Retinal pigment epithelial cell (primary cell): ENCODE measurements at regions not wholly inside any gene's neighbourhood (a gene's known extent, or its start where the extent isn't known, plus 50 kb on each side); places are given as distances from the start of the nearest gene placed in this dataset.
A peak's percentile ranks its signal among the peaks of the same experiment; 100 is the strongest.

Experiments
- DNase-seq: peaks from one replicate; pipeline ENCODE4 v3.0.0-alpha.2; 2010; ENCODE audit warnings: low read depth
- H3K4me3 ChIP-seq: 2 replicates; pipeline ENCODE4 v1.5.1; 2011; ENCODE audit warnings: mild to moderate bottlenecking, low read length, control low read depth, moderate library complexity
- TF ChIP-seq, protein P1 (sequence below): conservative IDR thresholded peaks from 2 replicates; pipeline ENCODE4 v1.5.1; 2011; ENCODE audit warnings: low read depth, low read length, control low read depth, inconsistent platforms

DNA sequence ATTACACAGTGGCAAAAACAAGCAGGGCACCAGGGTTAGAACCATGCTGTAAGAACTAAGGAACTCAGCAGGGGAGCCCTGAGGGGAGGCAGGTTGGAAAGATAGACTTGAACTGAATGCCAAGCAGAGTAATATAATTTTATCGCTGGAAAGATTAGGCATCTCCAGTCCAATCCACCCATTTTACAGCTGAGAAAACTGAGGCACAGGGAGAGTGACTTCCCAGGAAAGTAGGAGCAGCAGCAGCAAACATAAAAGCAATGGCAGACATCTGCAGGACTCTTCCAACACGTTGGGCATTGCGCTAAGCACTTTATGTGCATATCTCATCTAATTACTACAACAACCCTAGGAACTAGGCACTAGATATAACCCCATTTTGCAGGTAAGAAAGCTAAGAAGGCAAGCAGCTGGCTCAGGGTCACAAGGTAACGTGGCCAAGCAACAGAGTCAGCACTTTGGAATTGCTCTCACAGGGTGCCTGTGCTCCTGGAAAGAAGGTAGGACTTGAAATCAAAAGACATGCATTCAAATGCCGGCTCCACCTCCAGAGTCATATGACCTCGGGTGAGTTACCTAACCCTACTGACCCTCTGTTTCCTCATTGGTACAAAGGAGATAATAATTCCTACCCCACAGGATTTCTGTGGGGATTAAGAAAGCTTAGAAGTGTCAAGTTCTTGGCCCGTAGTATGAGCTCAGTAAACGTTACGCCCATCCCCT lies 215.3 kb downstream of the BARX2 start:
- DNase-seq, result no peak
- TF ChIP-seq, protein P1, sequence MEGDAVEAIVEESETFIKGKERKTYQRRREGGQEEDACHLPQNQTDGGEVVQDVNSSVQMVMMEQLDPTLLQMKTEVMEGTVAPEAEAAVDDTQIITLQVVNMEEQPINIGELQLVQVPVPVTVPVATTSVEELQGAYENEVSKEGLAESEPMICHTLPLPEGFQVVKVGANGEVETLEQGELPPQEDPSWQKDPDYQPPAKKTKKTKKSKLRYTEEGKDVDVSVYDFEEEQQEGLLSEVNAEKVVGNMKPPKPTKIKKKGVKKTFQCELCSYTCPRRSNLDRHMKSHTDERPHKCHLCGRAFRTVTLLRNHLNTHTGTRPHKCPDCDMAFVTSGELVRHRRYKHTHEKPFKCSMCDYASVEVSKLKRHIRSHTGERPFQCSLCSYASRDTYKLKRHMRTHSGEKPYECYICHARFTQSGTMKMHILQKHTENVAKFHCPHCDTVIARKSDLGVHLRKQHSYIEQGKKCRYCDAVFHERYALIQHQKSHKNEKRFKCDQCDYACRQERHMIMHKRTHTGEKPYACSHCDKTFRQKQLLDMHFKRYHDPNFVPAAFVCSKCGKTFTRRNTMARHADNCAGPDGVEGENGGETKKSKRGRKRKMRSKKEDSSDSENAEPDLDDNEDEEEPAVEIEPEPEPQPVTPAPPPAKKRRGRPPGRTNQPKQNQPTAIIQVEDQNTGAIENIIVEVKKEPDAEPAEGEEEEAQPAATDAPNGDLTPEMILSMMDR, result no peak
- no peak overlapping the region for H3K4me3 ChIP-seq

DNA sequence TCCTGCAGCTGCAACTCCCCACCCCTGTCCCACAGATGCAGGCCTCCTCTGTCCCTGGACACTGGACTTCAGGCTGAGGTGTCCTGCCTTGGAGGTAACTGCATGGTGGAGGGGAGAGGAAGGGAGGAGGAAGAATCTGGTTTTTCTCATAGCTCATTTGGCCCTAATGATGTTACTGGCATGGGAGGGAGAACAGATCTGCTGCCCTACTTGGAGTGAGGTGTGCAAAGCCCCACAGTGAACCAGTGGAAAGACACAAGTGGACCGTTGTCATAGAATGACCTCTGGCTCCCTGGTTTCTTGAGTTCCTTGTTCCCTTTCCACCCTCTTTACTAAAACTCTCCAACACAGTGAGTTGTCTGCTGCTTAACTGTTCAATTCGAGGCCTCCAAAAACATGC lies 215.9 kb downstream of the BARX2 start:
- H3K4me3 ChIP-seq, result no peak overlapping the region
- TF ChIP-seq, protein P1, result no peak
- no peak for DNase-seq

- no peak for DNase-seq
- no peak overlapping the region for H3K4me3 ChIP-seq
- TF ChIP-seq, protein P1, result no peak
Measured at GRCh38 chr11:129592191-129592590, 216.5 kb downstream of the BARX2 start.

DNA sequence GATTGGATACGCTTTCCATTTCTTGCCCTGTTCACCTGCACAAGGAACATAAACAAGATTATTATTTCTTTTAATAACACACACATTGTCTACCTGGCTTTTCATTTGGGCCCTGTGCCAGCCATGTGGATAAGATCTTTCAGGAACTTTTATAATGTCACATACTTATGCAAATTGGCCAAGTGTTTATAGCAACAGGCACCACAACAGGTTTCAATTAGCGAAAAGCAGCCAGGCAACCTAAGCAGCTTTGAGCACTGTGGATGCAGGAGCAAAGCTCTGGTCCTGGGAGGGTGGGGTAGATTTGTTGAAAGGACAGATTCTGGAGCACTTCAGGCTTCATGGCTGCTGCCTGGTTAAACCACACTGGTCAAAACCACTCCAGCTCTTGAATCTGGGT lies 217.4 kb downstream of the BARX2 start:
- DNase-seq, result peak; percentile 58
- TF ChIP-seq, protein P1, result no peak
- no peak overlapping the region for H3K4me3 ChIP-seq

DNA sequence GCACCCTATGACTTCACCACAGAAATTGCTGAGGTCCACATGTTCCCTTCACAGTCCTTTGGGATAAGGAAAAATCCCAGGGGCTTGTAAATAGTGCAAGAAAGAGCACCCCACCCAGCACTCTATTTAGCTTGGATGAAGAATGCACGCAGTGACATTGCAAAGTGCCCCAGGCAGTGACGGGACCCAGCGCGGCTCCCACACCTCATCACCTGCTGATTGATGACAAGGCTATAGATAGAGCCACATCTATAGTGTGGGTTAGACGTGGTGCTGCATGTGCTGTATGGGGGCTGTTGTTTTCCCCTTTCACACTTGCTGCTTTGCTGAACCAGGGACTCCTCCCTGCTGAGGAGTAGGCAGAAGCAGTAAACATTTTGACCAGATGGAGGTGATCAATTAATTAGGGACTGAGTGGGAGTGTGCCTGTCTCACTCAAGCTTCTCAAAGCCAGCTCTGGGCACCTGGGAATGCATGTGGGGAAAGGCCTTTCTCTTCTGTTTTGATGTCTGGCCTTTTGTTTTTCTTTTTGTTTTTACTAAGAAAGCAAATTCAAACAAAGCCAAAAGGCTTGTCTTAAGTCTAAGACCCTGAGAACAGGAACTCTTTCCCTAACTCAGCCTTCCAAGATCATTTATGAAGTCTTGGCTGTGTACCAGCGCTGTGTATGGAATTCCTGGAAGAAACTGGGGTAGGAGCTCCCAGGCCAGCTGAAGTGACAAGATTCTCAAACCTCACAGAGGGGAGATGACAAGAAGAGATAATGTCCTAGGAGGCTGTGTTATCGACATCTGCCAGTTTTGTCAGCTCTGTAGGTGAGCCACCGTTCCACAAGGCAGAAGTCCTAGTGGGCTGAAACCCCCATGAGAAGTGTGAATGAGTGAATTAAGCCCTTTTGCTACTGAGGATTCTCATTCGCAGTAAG lies 219.7 kb downstream of the BARX2 start:
- H3K4me3 ChIP-seq, result no peak overlapping the region
- TF ChIP-seq, protein P1, result no peak

DNA sequence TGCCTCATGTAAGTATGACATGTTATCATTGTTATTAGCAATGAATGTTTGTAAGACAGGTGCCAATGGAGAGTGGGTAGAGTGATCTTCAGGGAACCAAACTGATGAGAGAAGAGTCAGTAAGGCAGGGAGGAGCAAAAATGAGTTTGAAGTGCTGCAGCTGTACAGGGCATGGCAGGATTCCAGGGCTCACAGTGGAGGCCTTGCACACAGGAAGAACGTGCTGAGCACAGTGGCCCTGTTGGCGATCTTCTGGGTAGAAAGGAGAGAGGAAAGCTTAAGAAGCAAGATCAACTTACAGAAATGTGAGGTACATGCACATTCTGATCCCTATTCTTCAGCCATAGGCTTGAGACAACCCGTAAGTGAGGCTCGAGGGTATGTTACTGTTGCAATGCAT lies 219.3 kb upstream of the TMEM45B start:
- DNase-seq, result no peak
- TF ChIP-seq, protein P1, result no peak
- no peak overlapping the region for H3K4me3 ChIP-seq

More for the DNA sequence above, 219.7 kb downstream of the BARX2 start:
- no peak for DNase-seq
